CD14-positive monocyte (primary cell): ENCODE measurements at regions not wholly inside any gene's neighbourhood (a gene's known extent, or its start where the extent isn't known, plus 50 kb on each side); places are given as distances from the start of the nearest gene placed in this dataset.
"Not testable (repeated sequence)": the region's sequence is repeated elsewhere in the genome, so short reads cannot be mapped to it uniquely, and the experiment has no call there.

Experiments used
- DNase-seq, 3 donors: peaks; one replicate each; pipeline ENCODE4 v3.0.0-alpha.2; 2011 to 2022
- H2AFZ ChIP-seq: 2 replicates; pipeline ENCODE4 v1.6.0; 2012; ENCODE audit warnings: mild to moderate bottlenecking, low read depth, low read length, inconsistent platforms; ENCODE audit not compliant: insufficient read depth, poor library complexity, severe bottlenecking
- H3K27ac ChIP-seq, 2 donors: 1 replicate in 1 of 2; 2 replicates in 1 of 2; pipeline ENCODE4 v1.5.1; 2012 to 2013; ENCODE audit warnings: low read length in 2 of 2, control low read depth in 1 of 2, inconsistent platforms in 1 of 2, low read depth in 1 of 2, mild to moderate bottlenecking in 1 of 2
- H3K27me3 ChIP-seq, 2 donors: one replicate each; pipeline versions ENCODE4 v1.6.0 to v1.6.1; 2011 to 2013; ENCODE audit warnings: low read length in 2 of 2; ENCODE audit not compliant: control insufficient read depth in 2 of 2, insufficient read depth in 2 of 2
- H3K36me3 ChIP-seq, 2 donors: replicated peaks in 1 of 2; 1 replicate in 1 of 2; 2 replicates in 1 of 2; pipeline versions ENCODE4 v1.5.1 to v1.6.1; 2012 to 2013; ENCODE audit warnings: low read length in 2 of 2, control low read depth in 1 of 2, inconsistent platforms in 1 of 2, mild to moderate bottlenecking in 1 of 2; ENCODE audit not compliant: insufficient read depth in 2 of 2, control insufficient read depth in 1 of 2
- H3K4me1 ChIP-seq, 2 donors: 1 replicate in 1 of 2; 2 replicates in 1 of 2; pipeline versions ENCODE4 v1.5.1 to v1.6.1; 2012 to 2013; ENCODE audit warnings: low read length in 2 of 2, control low read depth in 1 of 2, inconsistent platforms in 1 of 2, mild to moderate bottlenecking in 1 of 2, moderate library complexity in 1 of 2; ENCODE audit not compliant: insufficient read depth in 2 of 2, control insufficient read depth in 1 of 2
- H3K4me2 ChIP-seq: replicated peaks from 2 replicates; pipeline ENCODE3; 2012; ENCODE audit warnings: low read length, moderate library complexity, mild to moderate bottlenecking; ENCODE audit not compliant: poor library complexity, severe bottlenecking; ENCODE audit errors: extremely low read depth
- H3K4me3 ChIP-seq, 3 experiments: fragments of 200-600 bp in 1 of 3; sonication (generic) in 1 of 3; replicated peaks in 1 of 3; 1 replicate in 2 of 3; 2 replicates in 1 of 3; pipeline ENCODE4 v1.5.1; 2011 to 2013; ENCODE audit warnings: low read length in 3 of 3, mild to moderate bottlenecking in 3 of 3, control low read depth in 2 of 3, low read depth in 2 of 3, inconsistent platforms in 1 of 3, moderate library complexity in 1 of 3
- H3K79me2 ChIP-seq: 2 replicates; pipeline ENCODE4 v1.6.0; 2012; ENCODE audit warnings: mild to moderate bottlenecking, control low read depth, inconsistent platforms, low read length, moderate library complexity; ENCODE audit not compliant: insufficient read depth
- H3K9ac ChIP-seq: 2 replicates; pipeline ENCODE4 v1.6.0; 2017; ENCODE audit warnings: low read length, mild to moderate bottlenecking; ENCODE audit not compliant: insufficient read depth, poor library complexity, severe bottlenecking
- H3K9me3 ChIP-seq, 2 donors: replicated peaks in 1 of 2; 1 replicate in 1 of 2; 2 replicates in 1 of 2; pipeline versions ENCODE4 v1.5.1 to v1.6.1; 2012 to 2013; ENCODE audit warnings: low read length in 2 of 2, control low read depth in 1 of 2; ENCODE audit not compliant: control insufficient read depth in 1 of 2, insufficient read depth in 1 of 2
- H4K20me1 ChIP-seq: 2 replicates; pipeline ENCODE4 v1.6.0; 2012; ENCODE audit warnings: mild to moderate bottlenecking, low read length, control low read depth, moderate library complexity; ENCODE audit not compliant: insufficient read depth
- H3K27ac Mint-ChIP-seq, 7 donors: one replicate each; pipeline ENCODE4 v1.8.0; 2020; ENCODE audit warnings: mild to moderate bottlenecking in 7 of 7, mixed read lengths in 7 of 7, moderate library complexity in 6 of 7, inconsistent platforms in 2 of 7
- H3K27me3 Mint-ChIP-seq, 3 donors: one replicate each; pipeline ENCODE4 v1.8.0; 2021 to 2022; ENCODE audit warnings: low read depth in 3 of 3, mild to moderate bottlenecking in 3 of 3, mixed read lengths in 3 of 3, moderate library complexity in 3 of 3, inconsistent platforms in 1 of 3
- H3K36me3 Mint-ChIP-seq, 2 donors: one replicate each; pipeline ENCODE4 v1.8.0; 2020; ENCODE audit warnings: mixed read lengths in 2 of 2, inconsistent platforms in 1 of 2, mild to moderate bottlenecking in 1 of 2
- H3K4me1 Mint-ChIP-seq: one replicate; pipeline ENCODE4 v1.8.0; 2020; ENCODE audit warnings: mild to moderate bottlenecking, mixed read lengths
- H3K4me3 Mint-ChIP-seq, 2 donors: one replicate each; pipeline ENCODE4 v1.8.0; 2020; ENCODE audit warnings: mild to moderate bottlenecking in 2 of 2, mixed read lengths in 2 of 2, moderate library complexity in 1 of 2
- H3K9me3 Mint-ChIP-seq, 7 donors: one replicate each; pipeline ENCODE4 v1.8.0; 2020 to 2022; ENCODE audit warnings: mixed read lengths in 7 of 7, mild to moderate bottlenecking in 6 of 7, moderate library complexity in 6 of 7, inconsistent platforms in 2 of 7
- CTCF ChIP-seq: fragments of 200-600 bp; IDR thresholded peaks from one replicate; pipeline ENCODE4 v1.8.0; 2022; ENCODE audit warnings: antibody characterized with exemption, mild to moderate bottlenecking
- WGBS: methylation state at CpG from one replicate; pipeline ENCODE4 v1.1.5; 2013; ENCODE audit warnings: missing lambda C conversion rate; ENCODE audit not compliant: insufficient coverage; 5-methylcytosine and 5-hydroxymethylcytosine counted together
- intact Hi-C, 2 donors: fragments of 100-400 bp; cut with micrococcal nuclease; formaldehyde crosslinking; loops; one replicate each; pipeline versions ENCODE4 v1.15.0 to v1.15.1; 2023

DNA sequence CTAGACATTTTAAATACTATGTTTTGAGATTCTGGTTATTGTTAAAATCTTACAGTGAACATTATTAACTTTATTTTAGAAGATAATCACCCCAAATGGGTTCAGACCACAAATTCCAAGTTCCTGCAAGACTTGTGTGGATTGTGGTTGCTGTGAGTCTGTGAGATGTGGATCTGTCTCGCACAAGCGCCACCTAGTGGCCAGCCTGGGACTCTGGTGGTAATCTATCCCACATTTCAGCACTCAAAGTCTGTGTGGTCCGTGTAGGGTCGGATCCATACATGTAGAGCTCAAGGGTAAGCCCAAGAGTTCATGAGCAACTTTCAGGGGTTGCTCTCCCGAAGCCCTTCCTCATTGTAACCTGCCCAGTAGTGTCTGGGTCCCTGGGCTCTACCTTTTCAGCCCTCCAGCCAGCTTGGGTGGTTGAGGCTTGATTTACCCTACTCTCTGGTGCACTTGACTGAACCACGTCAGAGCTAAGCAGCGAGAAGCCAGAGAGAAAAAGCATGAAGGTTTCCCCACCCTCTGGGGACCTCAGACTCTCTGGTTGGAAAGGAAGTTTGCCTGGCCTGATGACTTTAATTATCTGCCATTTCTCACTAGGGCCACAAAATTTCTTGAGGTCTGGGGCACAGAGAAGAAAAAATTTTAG is 129.2 kb downstream of the ARHGAP11B start:
- H3K4me1 ChIP-seq, H2AFZ ChIP-seq, H3K4me3 Mint-ChIP-seq, H4K20me1 ChIP-seq, H3K4me1 Mint-ChIP-seq, H3K27me3 Mint-ChIP-seq, H3K9ac ChIP-seq, H3K9me3 ChIP-seq, H3K27ac Mint-ChIP-seq, H3K4me3 ChIP-seq, H3K27me3 ChIP-seq, DNase-seq, H3K9me3 Mint-ChIP-seq, H3K79me2 ChIP-seq, H3K4me2 ChIP-seq, H3K27ac ChIP-seq: not testable (repeated sequence)
- H3K36me3 ChIP-seq: peaks cover 19 to 37% of the 10 kb centered on the region in 2 donors
- no CpG with 5 or more reads among the region's 7 CpGs for WGBS
- H3K36me3 Mint-ChIP-seq: peaks cover 36 to 67% of the 10 kb centered on the region in 2 donors
- peak; percentile 35 for TF ChIP-seq CTCF
- intact Hi-C loops: loop anchor here in 1 of 2 donors (10.0 kb wide), 1 partner anchor 90 kb away; no protein-coding TSS in a partner anchor

DNA sequence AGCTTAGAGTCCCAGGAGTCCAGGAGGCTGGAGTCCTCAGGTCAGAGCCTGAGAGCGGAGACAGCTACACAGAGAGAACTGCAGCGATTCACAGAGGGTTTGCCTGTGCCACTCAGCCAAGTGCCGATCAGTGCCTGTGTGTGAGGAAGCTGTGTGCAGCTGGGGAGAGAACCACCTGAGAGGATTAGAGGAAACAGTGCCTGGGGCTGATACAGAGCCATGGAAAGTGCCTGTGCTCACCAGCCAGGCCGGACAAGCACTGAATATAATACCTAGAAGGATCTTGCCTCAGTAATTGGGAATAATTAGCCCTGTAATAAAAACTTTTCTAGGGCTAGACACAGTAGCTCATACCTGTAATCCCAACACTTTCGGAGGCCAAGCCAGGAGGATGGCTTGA is 134.7 kb downstream of the ARHGAP11B start:
- H2AFZ ChIP-seq, H3K27ac Mint-ChIP-seq, H3K27me3 Mint-ChIP-seq, H3K27ac ChIP-seq, H3K4me1 ChIP-seq, DNase-seq, H3K9ac ChIP-seq, H3K4me3 ChIP-seq, H3K4me3 Mint-ChIP-seq, H3K79me2 ChIP-seq, H3K4me1 Mint-ChIP-seq, H3K9me3 Mint-ChIP-seq, H3K4me2 ChIP-seq, H3K27me3 ChIP-seq, intact Hi-C loops, H4K20me1 ChIP-seq, H3K9me3 ChIP-seq: not testable (repeated sequence)
- 100% methylated on average over 1 of the region's 5 CpGs for WGBS
- peaks cover 7 to 38% of the 10 kb centered on the region in 2 donors for H3K36me3 ChIP-seq
- H3K36me3 Mint-ChIP-seq: peaks cover 35 to 70% of the 10 kb centered on the region in 2 donors

DNA sequence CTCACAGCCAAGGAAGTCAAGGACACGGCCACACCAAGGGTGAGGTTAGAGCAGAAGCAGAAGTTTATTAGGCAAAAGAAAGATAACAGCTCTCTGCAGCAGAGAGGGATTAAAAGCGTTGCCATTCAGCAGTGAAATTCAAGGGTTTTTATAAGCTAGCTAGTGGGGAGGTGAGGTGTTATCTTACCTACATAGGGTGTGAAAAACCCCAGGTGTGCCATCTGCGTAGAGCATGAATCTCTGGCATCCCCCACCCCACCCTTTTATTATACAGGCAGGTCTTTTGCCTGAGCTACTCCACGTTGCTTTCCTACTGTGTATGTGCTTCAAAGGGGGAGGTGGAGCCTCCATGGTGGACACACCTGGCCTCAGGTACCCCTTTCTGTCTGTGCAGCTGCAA is 135.4 kb downstream of the ARHGAP11B start:
- H3K4me2 ChIP-seq, H3K9me3 Mint-ChIP-seq, H2AFZ ChIP-seq, H3K27ac Mint-ChIP-seq, intact Hi-C loops, H4K20me1 ChIP-seq, H3K27me3 ChIP-seq, H3K79me2 ChIP-seq, H3K4me1 ChIP-seq, H3K27me3 Mint-ChIP-seq, H3K4me3 Mint-ChIP-seq, H3K4me3 ChIP-seq, H3K9me3 ChIP-seq, H3K4me1 Mint-ChIP-seq, H3K9ac ChIP-seq, DNase-seq, H3K27ac ChIP-seq: not testable (repeated sequence)
- H3K36me3 ChIP-seq: peaks cover 7 to 31% of the 10 kb centered on the region in 2 donors
- H3K36me3 Mint-ChIP-seq: peaks cover 29 to 63% of the 10 kb centered on the region in 2 donors
- no CpG with 5 or more reads among the region's 4 CpGs for whole genome bisulfite sequencing

GRCh38 chr15:30769390-30770124 is 134.2 kb upstream of the FAN1 start:
- DNase-seq, H2AFZ ChIP-seq, H3K4me1 ChIP-seq, H4K20me1 ChIP-seq, H3K4me1 Mint-ChIP-seq, H3K27me3 Mint-ChIP-seq, H3K79me2 ChIP-seq, H3K9me3 ChIP-seq, H3K4me2 ChIP-seq, H3K4me3 ChIP-seq, H3K27me3 ChIP-seq, H3K4me3 Mint-ChIP-seq, intact Hi-C loops, H3K27ac ChIP-seq, H3K9ac ChIP-seq: not testable (repeated sequence)
- peaks cover 22 to 44% of the 10 kb centered on the region in 2 donors for H3K36me3 ChIP-seq
- H3K36me3 Mint-ChIP-seq: peaks cover 51 to 57% of the 10 kb centered on the region in 2 donors
- WGBS: 100% methylated on average over 3 of the region's 12 CpGs
- H3K9me3 Mint-ChIP-seq: peaks cover 2 to 13% (median 6%) of the 10 kb centered on the region in 7 donors
- peak overlapping the region in 1 of 7 donors; percentile 21 for H3K27ac Mint-ChIP-seq
